ENCODE measurements at regions not wholly inside any gene's neighbourhood (a gene's known extent, or its start where the extent isn't known, plus 50 kb on each side); places are given as distances from the start of the nearest gene placed in this dataset.

GRCh38 chr5:116944183-116944582 lies 369.6 kb upstream of the SEMA6A start:
- Mint-ChIP-seq H3K9me3 (ENCODE audit: low read depth) (peaks cover 5% of the 10 kb centered on the region), H3K27me3 (ENCODE audit: low read depth) (peaks cover 2% of the 10 kb centered on the region), H3K27ac (ENCODE audit: unreplicated experiment) (no peak overlapping the region), H3K4me1 (ENCODE audit: low read depth) (no peaks in the 10 kb centered on the region), H3K36me3 (ENCODE audit: low read depth) (no peaks in the 10 kb centered on the region), H3K4me3 (ENCODE audit: unreplicated experiment) (no peak overlapping the region)
- no peak for DNase-seq (ENCODE audit: low spot score)
- TF ChIP-seq, protein P1, sequence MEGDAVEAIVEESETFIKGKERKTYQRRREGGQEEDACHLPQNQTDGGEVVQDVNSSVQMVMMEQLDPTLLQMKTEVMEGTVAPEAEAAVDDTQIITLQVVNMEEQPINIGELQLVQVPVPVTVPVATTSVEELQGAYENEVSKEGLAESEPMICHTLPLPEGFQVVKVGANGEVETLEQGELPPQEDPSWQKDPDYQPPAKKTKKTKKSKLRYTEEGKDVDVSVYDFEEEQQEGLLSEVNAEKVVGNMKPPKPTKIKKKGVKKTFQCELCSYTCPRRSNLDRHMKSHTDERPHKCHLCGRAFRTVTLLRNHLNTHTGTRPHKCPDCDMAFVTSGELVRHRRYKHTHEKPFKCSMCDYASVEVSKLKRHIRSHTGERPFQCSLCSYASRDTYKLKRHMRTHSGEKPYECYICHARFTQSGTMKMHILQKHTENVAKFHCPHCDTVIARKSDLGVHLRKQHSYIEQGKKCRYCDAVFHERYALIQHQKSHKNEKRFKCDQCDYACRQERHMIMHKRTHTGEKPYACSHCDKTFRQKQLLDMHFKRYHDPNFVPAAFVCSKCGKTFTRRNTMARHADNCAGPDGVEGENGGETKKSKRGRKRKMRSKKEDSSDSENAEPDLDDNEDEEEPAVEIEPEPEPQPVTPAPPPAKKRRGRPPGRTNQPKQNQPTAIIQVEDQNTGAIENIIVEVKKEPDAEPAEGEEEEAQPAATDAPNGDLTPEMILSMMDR (IDR thresholded peaks at IDR 0.05): no peak

GRCh38 chr5:116942622-116943021 lies 368.0 kb upstream of the SEMA6A start:
- Mint-ChIP-seq H3K27ac (ENCODE audit: unreplicated experiment) (no peak overlapping the region), H3K27me3 (ENCODE audit: low read depth) (peaks cover 2% of the 10 kb centered on the region), H3K4me1 (ENCODE audit: low read depth) (peaks cover 5% of the 10 kb centered on the region), H3K9me3 (ENCODE audit: low read depth) (peaks cover 5% of the 10 kb centered on the region), H3K4me3 (ENCODE audit: unreplicated experiment) (no peak overlapping the region), H3K36me3 (ENCODE audit: low read depth) (no peaks in the 10 kb centered on the region)
- DNase-seq (ENCODE audit: low spot score): no peak
- TF ChIP-seq, protein P1 (IDR thresholded peaks at IDR 0.05): no peak

GRCh38 chr5:116939641-116940040 lies 365.0 kb upstream of the SEMA6A start:
- Mint-ChIP-seq H3K27ac (ENCODE audit: unreplicated experiment) (no peak overlapping the region), H3K4me3 (ENCODE audit: unreplicated experiment) (no peak overlapping the region), H3K4me1 (ENCODE audit: low read depth) (peaks cover 5% of the 10 kb centered on the region), H3K36me3 (ENCODE audit: low read depth) (no peaks in the 10 kb centered on the region), H3K27me3 (ENCODE audit: low read depth) (peaks cover 2% of the 10 kb centered on the region), H3K9me3 (ENCODE audit: low read depth) (no peaks in the 10 kb centered on the region)
- TF ChIP-seq, protein P1 (IDR thresholded peaks at IDR 0.05): no peak
- DNase-seq (ENCODE audit: low spot score): no peak

DNA sequence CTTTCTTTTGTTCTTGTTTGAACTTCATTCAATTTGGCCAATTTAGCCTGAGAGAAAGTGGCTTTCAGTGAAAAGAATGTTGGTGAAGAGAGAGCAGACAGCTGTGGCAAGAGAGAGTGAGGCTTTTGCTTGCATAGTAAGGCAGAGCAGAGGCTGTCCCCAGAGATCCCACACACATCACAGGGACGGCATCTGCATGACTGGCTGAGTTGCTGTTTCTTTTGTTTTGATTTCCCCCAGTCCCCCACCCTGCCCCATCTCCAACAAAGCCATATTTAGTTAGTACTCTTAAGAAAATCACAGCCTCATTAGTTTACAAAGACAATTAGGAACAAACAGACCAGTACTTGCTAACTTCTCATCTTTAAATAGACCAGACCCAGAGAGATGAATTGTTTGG lies 363.9 kb upstream of the SEMA6A start:
- H3K4me3 Mint-ChIP-seq (ENCODE audit: unreplicated experiment): no peak overlapping the region

DNA sequence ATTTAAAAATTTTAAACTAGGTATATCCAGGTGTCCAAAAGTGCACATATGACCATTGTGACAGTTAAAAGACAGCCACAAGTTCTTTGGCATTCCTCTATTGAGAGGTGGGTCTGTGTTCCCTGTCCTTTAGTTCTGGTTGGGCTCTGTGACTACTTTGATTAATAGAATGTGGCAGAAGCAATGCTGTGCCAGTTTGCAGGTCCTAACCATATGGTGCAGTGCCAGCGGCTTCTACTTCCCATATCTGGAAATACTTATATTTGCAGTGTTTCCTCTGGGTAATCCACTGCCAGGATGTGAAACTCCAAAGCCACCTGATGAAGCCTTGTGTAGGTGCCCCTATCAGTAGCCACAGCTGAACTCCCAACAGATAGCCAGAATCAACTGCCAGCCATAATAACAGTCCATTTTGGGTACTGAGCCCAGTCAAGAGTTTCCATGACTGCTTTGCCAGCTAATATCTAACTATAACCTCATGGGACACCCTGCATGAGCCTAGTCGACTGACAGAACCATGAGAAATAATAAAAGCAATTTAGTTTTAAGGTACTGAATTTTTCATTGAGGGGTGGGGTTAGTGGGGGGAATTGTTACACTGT lies 361.0 kb upstream of the SEMA6A start:
- Mint-ChIP-seq H3K9me3 (ENCODE audit: low read depth) (no peaks in the 10 kb centered on the region), H3K36me3 (ENCODE audit: low read depth) (no peaks in the 10 kb centered on the region), H3K27me3 (ENCODE audit: low read depth) (peaks cover 3% of the 10 kb centered on the region), H3K27ac (ENCODE audit: unreplicated experiment) (no peak overlapping the region), H3K4me1 (ENCODE audit: low read depth) (peaks cover 5% of the 10 kb centered on the region), H3K4me3 (ENCODE audit: unreplicated experiment) (no peak overlapping the region)
- DNase-seq (ENCODE audit: low spot score): no peak
- TF ChIP-seq, protein P1 (IDR thresholded peaks at IDR 0.05): no peak

More for the DNA sequence above, 363.9 kb upstream of the SEMA6A start:
- Mint-ChIP-seq H3K27ac (ENCODE audit: unreplicated experiment) (no peak overlapping the region), H3K27me3 (ENCODE audit: low read depth) (peaks cover 2% of the 10 kb centered on the region), H3K36me3 (ENCODE audit: low read depth) (no peaks in the 10 kb centered on the region), H3K9me3 (ENCODE audit: low read depth) (no peaks in the 10 kb centered on the region), H3K4me1 (ENCODE audit: low read depth) (peaks cover 5% of the 10 kb centered on the region)
- TF ChIP-seq, protein P1 (IDR thresholded peaks at IDR 0.05): no peak
- DNase-seq (ENCODE audit: low spot score): no peak
